Testis (tissue), 2 donors: ENCODE measurements at regions not wholly inside any gene's neighbourhood (a gene's known extent, or its start where the extent isn't known, plus 50 kb on each side); places are given as distances from the start of the nearest gene placed in this dataset.

ENCODE experiments used
- CTCF ChIP-seq, 3 experiments: fragments of 450-650 bp in 2 of 3; fragments of 200-600 bp in 1 of 3; sonication (generic) in 1 of 3; IDR thresholded peaks; one replicate each; pipeline ENCODE4 v1.5.1; 2016 to 2019; ENCODE audit warnings: antibody characterized with exemption in 3 of 3, mild to moderate bottlenecking in 2 of 3, moderate library complexity in 1 of 3
- POLR2A ChIP-seq: fragments of 450-650 bp; IDR thresholded peaks from one replicate; pipeline ENCODE4 v1.6.1; 2017; ENCODE audit warnings: antibody characterized with exemption, mild to moderate bottlenecking, moderate library complexity

- no peak for TF ChIP-seq CTCF (IDR thresholded peaks at IDR 0.05)
- TF ChIP-seq POLR2A: no peak
Observed at GRCh38 chr6:165917576-165917975, 250.1 kb downstream of the TBXT start.
